NCI-H1417 treated with DMSO at 0.1 percent for 48 hours (cell line): ENCODE measurements at regions not wholly inside any gene's neighbourhood (a gene's known extent, or its start where the extent isn't known, plus 50 kb on each side); places are given as distances from the start of the nearest gene placed in this dataset.

Source experiments
- DNase-seq: peaks from one replicate; lab custom pipeline; 2025; lab: John Stamatoyannopoulos, UW

- DNase-seq = no peak
Measured at GRCh38 chr3:177981576-177981975, 554.7 kb upstream of the KCNMB2 start.

GRCh38 chr3:177982034-177982433 lies 554.2 kb upstream of the KCNMB2 start:
- no peak for DNase-seq

GRCh38 chr3:177983320-177983719 lies 552.9 kb upstream of the KCNMB2 start:
- no peak for DNase-seq

GRCh38 chr3:177992993-177993970 lies 543.0 kb upstream of the KCNMB2 start:
- no peak for DNase-seq

GRCh38 chr3:177994976-177995375 lies 541.3 kb upstream of the KCNMB2 start:
- no peak for DNase-seq

- no peak for DNase-seq
Measured at GRCh38 chr3:177995381-177996085, 540.7 kb upstream of the KCNMB2 start.

GRCh38 chr3:178001670-178002101 lies 534.5 kb upstream of the KCNMB2 start:
- no peak for DNase-seq

- DNase-seq = no peak
Measured at GRCh38 chr3:178002113-178002512, 534.1 kb upstream of the KCNMB2 start.

GRCh38 chr3:178003756-178004155 lies 532.5 kb upstream of the KCNMB2 start:
- no peak for DNase-seq

GRCh38 chr3:178005961-178006360 lies 530.3 kb upstream of the KCNMB2 start:
- no peak for DNase-seq

- DNase-seq = no peak
Measured at GRCh38 chr3:178010306-178010705, 525.9 kb upstream of the KCNMB2 start.

- DNase-seq = no peak
Measured at GRCh38 chr3:178019645-178020044, 516.6 kb upstream of the KCNMB2 start.

GRCh38 chr3:178022599-178022998 lies 513.6 kb upstream of the KCNMB2 start:
- no peak for DNase-seq

- DNase-seq = no peak
Measured at GRCh38 chr3:178028933-178029332, 507.3 kb upstream of the KCNMB2 start.

GRCh38 chr3:178036451-178037144 lies 499.6 kb upstream of the KCNMB2 start:
- DNase-seq = no peak

- no peak for DNase-seq
Measured at GRCh38 chr3:178041931-178042330, 494.3 kb upstream of the KCNMB2 start.

GRCh38 chr3:178042376-178042775 lies 493.9 kb upstream of the KCNMB2 start:
- DNase-seq = no peak

- DNase-seq = no peak
Measured at GRCh38 chr3:178043084-178043483, 493.2 kb upstream of the KCNMB2 start.

- no peak for DNase-seq
Measured at GRCh38 chr3:178044320-178044719, 491.9 kb upstream of the KCNMB2 start.

GRCh38 chr3:178047496-178047895 lies 488.7 kb upstream of the KCNMB2 start:
- no peak for DNase-seq

GRCh38 chr3:178048768-178049167 lies 487.5 kb upstream of the KCNMB2 start:
- DNase-seq = no peak

GRCh38 chr3:178054471-178054870 lies 481.8 kb upstream of the KCNMB2 start:
- no peak for DNase-seq
